HepG2 (cell line): ENCODE measurements at regions not wholly inside any gene's neighbourhood (a gene's known extent, or its start where the extent isn't known, plus 50 kb on each side); places are given as distances from the start of the nearest gene placed in this dataset.

ENCODE experiments used
- AKAP8 ChIP-seq: sonication (generic); formaldehyde crosslinking; IDR thresholded peaks from 2 replicates; pipeline ENCODE4 v1.5.1; 2020; ENCODE audit warnings: mild to moderate bottlenecking, missing genetic modification reagents
- CERS6 ChIP-seq: sonication (generic); formaldehyde crosslinking; IDR thresholded peaks from 2 replicates; pipeline ENCODE4 v1.5.0; 2020; ENCODE audit warnings: missing genetic modification reagents
- DBP ChIP-seq: sonication (generic); formaldehyde crosslinking; IDR thresholded peaks from 2 replicates; pipeline ENCODE4 v1.4.0; 2020; ENCODE audit warnings: missing genetic modification reagents; ENCODE audit errors: not compliant biosample characterization
- FOXA1 ChIP-seq, 2 experiments: fragments of 450-650 bp in 1 of 2; sonication (generic) in 1 of 2; formaldehyde crosslinking in 1 of 2; IDR thresholded peaks; 2 replicates each; pipeline versions ENCODE4 v1.4.0 to v1.6.1; 2016 to 2020; ENCODE audit warnings: missing genetic modification reagents in 1 of 2
- KLF13 ChIP-seq: sonication (generic); formaldehyde crosslinking; IDR thresholded peaks from 2 replicates; pipeline ENCODE4 v1.4.0; 2020; ENCODE audit warnings: mild to moderate bottlenecking, missing genetic modification reagents
- KLF15 ChIP-seq: sonication (generic); formaldehyde crosslinking; IDR thresholded peaks from 2 replicates; pipeline ENCODE4 v1.8.1; 2023; ENCODE audit warnings: borderline replicate concordance, mild to moderate bottlenecking, inconsistent platforms, missing genetic modification reagents, mixed read lengths
- LCORL ChIP-seq, 2 experiments: fragments of 450-650 bp in 1 of 2; sonication (generic) in 1 of 2; formaldehyde crosslinking in 1 of 2; IDR thresholded peaks; 2 replicates each; pipeline versions ENCODE4 v1.5.0 to v1.6.1; 2017 to 2020; ENCODE audit warnings: antibody characterized with exemption in 1 of 2, missing genetic modification reagents in 1 of 2
- MAFK ChIP-seq, 2 experiments: IDR thresholded peaks in 1 of 2; conservative IDR thresholded peaks in 1 of 2; 2 replicates each; pipeline ENCODE4 v1.6.1; 2011; ENCODE audit warnings: improper control_type of control experiment in 2 of 2, low read length in 2 of 2
- SALL1 ChIP-seq: sonication (generic); formaldehyde crosslinking; IDR thresholded peaks from 2 replicates; pipeline ENCODE4 v1.8.0; 2022; ENCODE audit warnings: mild to moderate bottlenecking, missing genetic modification reagents
- SIX1 ChIP-seq: sonication (generic); formaldehyde crosslinking; IDR thresholded peaks from 2 replicates; pipeline ENCODE4 v1.4.0; 2020; ENCODE audit warnings: missing genetic modification reagents, borderline replicate concordance
- SMARCE1 ChIP-seq: fragments of 450-650 bp; IDR thresholded peaks from 2 replicates; pipeline ENCODE4 v1.6.1; 2017; ENCODE audit warnings: borderline replicate concordance
- TAF1 ChIP-seq: sonication (generic); formaldehyde crosslinking; IDR thresholded peaks from 2 replicates; pipeline ENCODE4 v1.4.0; 2020; ENCODE audit warnings: missing genetic modification reagents
- THAP8 ChIP-seq: sonication (generic); formaldehyde crosslinking; IDR thresholded peaks from 2 replicates; pipeline ENCODE4 v1.5.1; 2020; ENCODE audit warnings: missing genetic modification reagents, mild to moderate bottlenecking, borderline replicate concordance
- TRAFD1 ChIP-seq: sonication (generic); formaldehyde crosslinking; IDR thresholded peaks from 2 replicates; pipeline ENCODE4 v1.5.1; 2020; ENCODE audit warnings: missing genetic modification reagents, mild to moderate bottlenecking, borderline replicate concordance
- ZBTB42 ChIP-seq: sonication (generic); formaldehyde crosslinking; IDR thresholded peaks from 2 replicates; pipeline ENCODE4 v1.5.0; 2020; ENCODE audit warnings: mild to moderate bottlenecking, missing genetic modification reagents
- ZNF234 ChIP-seq: sonication (generic); formaldehyde crosslinking; conservative IDR thresholded peaks from 2 replicates; pipeline ENCODE4 v1.5.1; 2020; ENCODE audit warnings: mild to moderate bottlenecking, missing genetic modification reagents
- ZNF274 ChIP-seq: sonication (generic); formaldehyde crosslinking; IDR thresholded peaks from 2 replicates; pipeline ENCODE4 v1.5.1; 2020; ENCODE audit warnings: mild to moderate bottlenecking, missing genetic modification reagents
- ZNF646 ChIP-seq: sonication (generic); formaldehyde crosslinking; IDR thresholded peaks from 2 replicates; pipeline ENCODE4 v1.9.0; 2021; ENCODE audit warnings: mild to moderate bottlenecking, missing genetic modification reagents

- TF ChIP-seq KLF15 (CRISPR knock-in tag) (no peak), MAFK (conservative IDR thresholded peaks at IDR 0.05 in 1 of 2, IDR thresholded peaks at IDR 0.05 in 1 of 2; ENCODE audit: low read length in 2 of 2) (peak; percentile 98 to 99), THAP8 (CRISPR knock-in tag) (no peak), ZNF646 (CRISPR knock-in tag) (no peak), LCORL (IDR thresholded peaks at IDR 0.05) (no peak), LCORL (CRISPR knock-in tag; IDR thresholded peaks at IDR 0.05) (no peak), SALL1 (CRISPR knock-in tag) (peak; percentile 86), ZNF274 (CRISPR knock-in tag) (no peak), SIX1 (peak; percentile 79; the same call in 1 of the 2 replicates), DBP (CRISPR knock-in tag) (no peak), AKAP8 (CRISPR knock-in tag) (no peak), TRAFD1 (CRISPR knock-in tag) (0 out of 2 replicates have a peak, but pooled peaks have one; percentile 23), SMARCE1 (no peak), ZNF234 (no peak), ZBTB42 (CRISPR knock-in tag) (no peak), TAF1 (CRISPR knock-in tag) (no peak), KLF13 (CRISPR knock-in tag) (no peak), FOXA1 (IDR thresholded peaks at IDR 0.05) (peak; percentile 17; the same call in 1 of the 2 replicates), FOXA1 (CRISPR knock-in tag; IDR thresholded peaks at IDR 0.05) (peak; percentile 76), CERS6 (CRISPR knock-in tag) (no peak)
These were observed 69.1 kb upstream of the BTN3A2 start (continued) for GRCh38 chr6:26295691-26296555.
